ENCODE measurements at regions not wholly inside any gene's neighbourhood (a gene's known extent, or its start where the extent isn't known, plus 50 kb on each side); places are given as distances from the start of the nearest gene placed in this dataset.

DNA sequence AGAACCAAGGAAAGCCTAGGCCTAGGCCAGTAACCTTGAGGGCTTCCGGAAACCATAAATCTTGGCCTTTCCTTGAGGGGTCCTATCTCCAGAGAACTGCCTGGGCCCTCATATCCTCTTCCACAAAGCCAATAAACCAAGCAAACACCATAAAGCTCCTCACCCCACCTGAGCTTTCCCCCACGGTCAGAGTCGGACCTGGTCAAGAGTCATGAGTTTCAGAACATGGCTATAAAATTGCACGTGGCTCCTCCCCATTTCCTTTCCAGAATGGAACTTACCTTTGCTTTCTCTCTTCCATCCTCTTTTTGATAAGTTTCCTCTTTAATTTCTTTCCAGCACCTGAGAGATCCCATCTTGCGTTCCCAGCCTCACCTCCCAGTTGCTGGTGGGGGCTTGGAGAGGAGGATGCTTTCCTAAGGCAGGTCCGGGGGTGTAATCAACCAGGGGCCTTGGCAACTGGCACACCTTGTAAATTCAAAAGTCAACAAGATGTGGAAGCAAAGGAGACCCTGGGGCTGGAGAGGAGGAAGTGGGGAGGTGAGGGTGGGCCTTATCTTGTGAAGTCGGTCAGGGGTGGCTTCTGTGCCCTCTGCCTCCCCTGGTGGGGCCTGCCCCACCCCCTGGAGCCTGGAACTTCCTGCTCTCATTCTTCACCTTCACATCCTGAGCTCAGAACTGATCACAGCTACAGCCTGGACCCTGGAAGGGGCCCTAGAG lies 259.9 kb downstream of the FOXD2 start:
- FAIRE-seq (no peak), DNase-seq (ENCODE audit: insufficient read length) (no peak)
- TF ChIP-seq TAF1 (IDR thresholded peaks at IDR 0.05; ENCODE audit: borderline replicate concordance, low read depth, low read length) (no peak), POLR2AphosphoS5 (IDR thresholded peaks at IDR 0.05; ENCODE audit: low read depth, low read length) (no peak), POLR2A (IDR thresholded peaks at IDR 0.05; ENCODE audit: low read depth, low read length) (no peak)

DNA sequence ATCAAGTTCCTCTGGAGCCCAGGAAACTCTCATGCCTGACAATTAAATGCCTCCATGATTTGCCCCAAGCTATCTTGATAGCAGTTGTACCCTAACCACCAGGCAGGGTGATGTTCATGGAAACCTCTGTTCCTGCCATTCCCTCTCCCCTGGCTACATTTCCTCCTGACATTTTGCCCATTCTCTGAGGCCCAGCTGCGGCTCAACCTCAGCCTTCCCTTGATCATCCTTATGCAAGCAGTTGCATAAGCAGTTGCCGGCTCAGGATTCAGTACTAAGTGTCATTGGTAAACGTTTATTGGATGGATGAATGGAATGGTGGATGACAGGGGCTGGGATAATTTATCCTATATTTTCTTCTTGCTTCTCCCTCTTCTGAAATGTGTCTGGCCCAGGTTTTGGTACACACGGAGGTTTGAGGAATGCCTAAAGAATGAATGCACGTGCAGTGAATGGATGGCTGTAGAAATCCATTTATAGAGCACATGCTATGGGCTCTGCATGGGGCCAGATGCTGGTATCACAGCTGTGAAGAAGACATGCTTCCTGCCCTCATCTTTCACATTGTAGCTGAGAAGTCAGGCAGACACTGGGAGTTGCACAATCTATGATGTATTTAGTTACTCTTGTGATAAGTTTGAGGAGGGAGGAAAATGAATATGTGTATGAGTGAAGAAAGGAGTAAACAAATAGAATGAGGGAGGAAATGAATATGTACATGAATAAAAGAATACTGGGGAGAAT lies 261.8 kb downstream of the FOXD2 start:
- no peak for TF ChIP-seq TAF1 (IDR thresholded peaks at IDR 0.05; ENCODE audit: borderline replicate concordance, low read depth, low read length)
- no peak for TF ChIP-seq POLR2A (IDR thresholded peaks at IDR 0.05; ENCODE audit: low read depth, low read length)
- TF ChIP-seq POLR2AphosphoS5 (IDR thresholded peaks at IDR 0.05; ENCODE audit: low read depth, low read length) = no peak
- DNase-seq (ENCODE audit: insufficient read length) (no peak), FAIRE-seq (no peak)

DNA sequence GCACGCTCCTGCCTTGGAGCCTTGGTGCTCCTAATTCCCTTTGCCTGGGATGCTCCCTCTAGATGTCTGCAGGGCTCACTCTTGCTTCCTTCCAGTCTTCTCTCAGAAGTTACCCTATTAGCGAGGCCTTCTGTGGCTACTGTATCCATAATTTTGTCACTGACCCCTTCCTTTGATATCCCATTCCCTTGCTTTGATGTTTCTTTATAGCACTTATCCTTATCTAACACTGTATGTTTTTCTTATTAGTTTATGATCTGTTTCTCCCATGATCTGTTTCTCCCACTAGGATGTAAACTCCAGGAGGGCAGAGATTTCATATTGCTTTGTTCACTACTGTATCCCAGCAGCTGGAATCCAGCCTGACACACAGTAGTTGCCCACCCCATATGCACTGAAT lies 263.4 kb downstream of the FOXD2 start:
- TF ChIP-seq TAF1 (IDR thresholded peaks at IDR 0.05; ENCODE audit: borderline replicate concordance, low read depth, low read length) (no peak), POLR2A (IDR thresholded peaks at IDR 0.05; ENCODE audit: low read depth, low read length) (no peak), POLR2AphosphoS5 (IDR thresholded peaks at IDR 0.05; ENCODE audit: low read depth, low read length) (no peak)
- FAIRE-seq (no peak), DNase-seq (ENCODE audit: insufficient read length) (no peak)

DNA sequence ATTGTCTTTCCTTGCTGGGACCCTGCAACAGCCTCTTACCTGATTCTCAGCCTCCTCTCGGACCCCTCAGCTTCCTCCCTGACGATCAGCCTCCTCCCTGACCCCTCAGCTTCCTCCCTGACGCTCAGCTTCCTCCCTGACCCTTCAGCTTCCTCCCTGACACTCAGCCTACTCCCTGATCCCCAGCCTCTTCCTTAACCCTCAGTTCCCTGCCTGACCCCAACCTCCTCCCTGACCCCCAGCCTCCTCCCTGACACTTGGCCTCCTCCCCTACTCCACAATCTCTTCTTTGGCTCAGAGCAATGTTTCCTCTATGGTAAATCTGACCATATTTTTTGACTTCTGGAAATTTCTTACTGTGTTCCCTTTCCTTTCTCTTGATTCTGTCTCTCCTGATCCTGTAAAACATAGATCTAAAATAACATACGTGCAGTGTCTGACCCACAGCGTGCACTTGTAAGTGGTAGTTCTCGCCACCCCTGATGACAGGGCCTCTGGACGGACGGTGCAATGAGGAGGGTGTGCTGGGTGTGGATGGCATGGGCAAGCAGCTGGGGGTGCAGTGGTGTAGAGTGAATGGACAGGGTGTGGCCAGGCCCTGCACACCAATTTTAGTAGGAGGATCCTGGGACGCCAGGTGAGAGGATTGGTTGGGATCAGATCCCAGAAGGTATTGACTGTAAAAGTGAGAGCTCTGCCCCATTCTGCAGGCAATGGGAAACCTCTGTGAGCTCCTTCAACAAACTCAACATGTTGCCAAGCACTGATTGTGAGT lies 264.1 kb downstream of the FOXD2 start:
- no peak for FAIRE-seq
- no peak for DNase-seq (ENCODE audit: insufficient read length)
- no peak for TF ChIP-seq POLR2AphosphoS5 (IDR thresholded peaks at IDR 0.05; ENCODE audit: low read depth, low read length)
- no peak for TF ChIP-seq TAF1 (IDR thresholded peaks at IDR 0.05; ENCODE audit: borderline replicate concordance, low read depth, low read length)
- TF ChIP-seq POLR2A (IDR thresholded peaks at IDR 0.05; ENCODE audit: low read depth, low read length) = no peak

DNA sequence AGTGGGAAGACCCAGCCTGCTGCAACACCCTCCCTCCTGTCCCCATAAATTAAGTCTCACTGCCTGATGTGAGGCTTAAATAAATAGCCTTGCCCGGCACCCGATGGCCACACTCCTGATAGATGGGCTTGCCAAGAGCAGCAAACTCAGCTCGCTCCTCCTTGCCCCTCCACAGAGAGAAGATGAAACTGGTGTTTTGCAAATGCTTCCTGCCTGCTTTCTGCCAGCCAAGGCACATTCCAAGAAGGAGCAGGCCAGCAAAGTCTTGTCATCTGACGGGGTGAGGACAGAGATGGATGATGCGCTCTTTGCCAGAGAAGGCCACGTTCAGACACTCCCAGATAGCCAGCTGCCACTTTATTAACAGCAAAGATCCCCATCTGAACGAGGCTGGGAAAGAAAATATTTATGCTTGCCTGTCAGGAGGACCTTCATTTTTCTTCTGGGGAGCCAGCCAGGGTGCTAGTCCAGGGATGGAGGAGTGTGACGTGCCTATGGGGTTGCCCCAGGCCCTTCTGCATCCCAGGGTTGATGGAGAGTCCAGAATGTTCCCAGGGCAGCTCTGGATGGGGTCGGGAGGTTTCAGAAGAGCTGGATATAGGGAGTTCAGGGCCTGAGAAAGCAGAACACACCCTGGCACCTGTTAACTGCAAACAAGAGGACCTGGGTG lies 265.4 kb downstream of the FOXD2 start:
- DNase-seq (ENCODE audit: insufficient read length) (no peak), FAIRE-seq (no peak)
- no peak for TF ChIP-seq POLR2AphosphoS5 (IDR thresholded peaks at IDR 0.05; ENCODE audit: low read depth, low read length)
- TF ChIP-seq TAF1 (IDR thresholded peaks at IDR 0.05; ENCODE audit: borderline replicate concordance, low read depth, low read length) = no peak
- TF ChIP-seq POLR2A (IDR thresholded peaks at IDR 0.05; ENCODE audit: low read depth, low read length) = no peak

DNA sequence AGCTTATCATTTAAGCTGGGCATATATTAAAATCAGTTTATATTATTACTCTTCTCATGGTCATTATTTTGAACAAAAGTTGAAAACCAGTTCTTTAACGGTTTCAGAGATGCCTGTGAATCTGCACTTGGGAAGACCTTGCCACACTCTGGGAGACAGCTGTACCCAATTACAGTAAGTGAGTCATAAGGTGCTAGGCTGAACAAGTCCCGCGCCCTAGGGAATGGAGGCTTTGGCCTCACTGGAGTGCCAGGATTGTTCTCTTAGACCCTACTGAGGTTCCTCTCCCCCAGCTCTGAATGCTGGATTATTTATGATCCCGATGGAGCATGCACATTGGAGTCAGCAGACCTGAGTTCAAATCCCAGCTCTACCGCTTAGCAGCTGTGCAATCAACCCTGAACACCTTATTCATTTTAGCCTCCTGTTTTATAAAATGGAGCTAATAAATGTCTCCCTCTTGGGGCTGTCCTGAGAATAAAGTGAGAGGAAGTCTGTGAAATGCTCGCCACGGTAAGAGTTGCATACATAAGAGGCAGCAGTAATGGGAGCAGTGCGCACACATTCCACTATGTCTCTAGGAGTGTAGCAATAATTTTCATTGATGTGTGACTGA lies 266.2 kb downstream of the FOXD2 start:
- TF ChIP-seq POLR2A (IDR thresholded peaks at IDR 0.05; ENCODE audit: low read depth, low read length) (no peak), TAF1 (IDR thresholded peaks at IDR 0.05; ENCODE audit: borderline replicate concordance, low read depth, low read length) (no peak)
- FAIRE-seq (no peak), DNase-seq (ENCODE audit: insufficient read length) (no peak)

DNA sequence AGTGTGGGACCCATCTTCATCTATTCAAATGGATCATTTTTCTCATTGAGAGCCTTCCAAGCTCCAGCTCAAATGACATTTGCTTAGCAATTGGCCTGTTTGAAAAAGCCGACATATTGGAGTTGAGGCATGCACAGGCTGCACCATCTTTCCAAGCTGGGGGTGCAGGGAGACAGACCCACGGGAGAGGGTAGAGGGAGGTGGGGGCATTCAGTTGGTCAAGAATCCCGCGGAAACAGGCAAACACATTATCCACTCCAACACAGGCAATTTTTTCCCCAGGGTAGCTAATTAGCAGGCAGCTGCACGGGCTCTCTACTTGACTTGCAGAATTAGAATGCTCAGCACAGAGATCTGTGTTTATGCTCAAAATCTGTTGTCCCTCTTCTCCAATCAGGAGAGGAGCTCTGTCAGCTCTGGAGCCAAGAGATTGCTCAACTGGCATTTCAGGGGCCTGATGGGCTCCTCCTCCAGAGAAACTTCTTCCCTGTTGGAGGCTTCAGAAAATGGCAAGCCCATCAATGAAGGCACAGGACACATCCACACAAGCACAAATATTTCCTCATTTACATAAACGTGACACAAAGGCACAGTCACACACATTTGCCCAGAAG lies 267.8 kb downstream of the FOXD2 start:
- DNase-seq (ENCODE audit: insufficient read length) (no peak), FAIRE-seq (no peak)
- TF ChIP-seq TAF1 (IDR thresholded peaks at IDR 0.05; ENCODE audit: borderline replicate concordance, low read depth, low read length) (no peak), POLR2AphosphoS5 (IDR thresholded peaks at IDR 0.05; ENCODE audit: low read depth, low read length) (no peak), POLR2A (IDR thresholded peaks at IDR 0.05; ENCODE audit: low read depth, low read length) (no peak)

DNA sequence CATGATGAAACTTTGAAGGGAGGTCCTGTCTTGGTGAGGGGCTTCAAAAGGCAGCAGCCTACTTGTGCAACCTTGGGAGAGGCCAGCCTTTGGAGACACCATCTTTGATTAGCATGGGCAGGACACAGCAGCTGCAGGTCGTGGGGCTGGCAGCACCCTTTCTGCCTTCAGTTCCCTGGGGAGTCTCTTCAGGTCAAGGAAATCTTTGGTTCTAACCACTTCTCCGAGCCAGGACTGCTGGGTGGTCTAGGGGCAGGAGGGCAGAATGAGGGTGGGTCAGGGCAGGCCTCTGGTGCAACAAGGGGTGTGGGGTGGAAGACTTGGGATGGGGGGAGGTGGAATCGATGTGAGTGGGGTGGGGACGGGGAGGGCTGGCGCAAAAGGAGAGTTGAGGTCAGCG lies 269.7 kb downstream of the FOXD2 start:
- no peak for FAIRE-seq
- no peak for DNase-seq (ENCODE audit: insufficient read length)
- TF ChIP-seq POLR2A (IDR thresholded peaks at IDR 0.05; ENCODE audit: low read depth, low read length) = no peak

DNA sequence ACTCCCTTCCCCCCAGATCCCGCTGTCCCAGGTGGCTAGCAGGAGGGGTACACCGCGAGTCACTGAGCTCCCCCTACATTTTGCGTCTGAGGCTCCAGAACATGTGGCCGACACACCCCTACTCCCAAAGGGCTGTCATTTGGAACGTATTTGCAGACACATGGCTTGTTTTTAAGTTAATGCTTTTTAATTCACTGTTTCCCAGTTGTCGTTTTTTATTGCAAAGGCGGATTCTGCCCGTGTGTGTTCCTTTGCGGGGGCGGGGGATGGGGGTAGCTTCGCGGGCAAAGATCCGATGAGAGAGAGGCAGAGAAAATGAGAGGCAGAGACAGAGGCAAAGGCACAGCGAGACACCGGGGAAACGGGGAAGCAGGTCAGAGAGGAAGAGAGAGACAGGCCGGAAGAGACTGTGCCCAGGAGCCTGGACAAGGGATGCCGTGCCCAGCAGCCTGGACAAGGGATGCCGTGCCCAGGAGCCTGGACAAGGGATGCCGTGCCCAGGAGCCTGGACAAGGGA lies 270.2 kb downstream of the FOXD2 start:
- FAIRE-seq (no peak), DNase-seq (ENCODE audit: insufficient read length) (no peak)
- TF ChIP-seq TAF1 (IDR thresholded peaks at IDR 0.05; ENCODE audit: borderline replicate concordance, low read depth, low read length) = no peak
- no peak for TF ChIP-seq POLR2A (IDR thresholded peaks at IDR 0.05; ENCODE audit: low read depth, low read length)
- TF ChIP-seq POLR2AphosphoS5 (IDR thresholded peaks at IDR 0.05; ENCODE audit: low read depth, low read length) = no peak

DNA sequence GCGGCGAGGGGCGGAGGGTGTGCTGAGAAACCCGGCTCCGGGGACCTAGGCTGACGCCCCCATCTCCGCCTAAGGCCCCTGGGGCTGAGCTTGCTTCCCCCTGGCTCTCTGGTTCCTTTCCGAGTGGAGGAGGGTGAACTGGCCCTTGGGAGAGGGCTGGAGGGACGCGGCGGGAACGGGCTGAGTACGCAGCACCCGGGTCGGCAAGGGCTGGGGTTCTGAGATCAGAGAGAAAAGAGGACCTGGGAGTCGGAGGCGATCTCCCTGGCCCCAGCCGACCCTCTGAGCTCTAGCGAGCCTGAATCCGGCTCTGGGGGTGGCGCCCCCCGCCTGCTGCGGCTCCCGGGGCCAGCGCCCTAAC lies 270.8 kb downstream of the FOXD2 start:
- DNase-seq (ENCODE audit: insufficient read length) (no peak), FAIRE-seq (no peak)

More for the DNA sequence above, 270.8 kb downstream of the FOXD2 start:
- TF ChIP-seq TAF1 (IDR thresholded peaks at IDR 0.05; ENCODE audit: borderline replicate concordance, low read depth, low read length) = no peak
